ENCODE measurements at regions not wholly inside any gene's neighbourhood (a gene's known extent, or its start where the extent isn't known, plus 50 kb on each side); places are given as distances from the start of the nearest gene placed in this dataset.

DNA sequence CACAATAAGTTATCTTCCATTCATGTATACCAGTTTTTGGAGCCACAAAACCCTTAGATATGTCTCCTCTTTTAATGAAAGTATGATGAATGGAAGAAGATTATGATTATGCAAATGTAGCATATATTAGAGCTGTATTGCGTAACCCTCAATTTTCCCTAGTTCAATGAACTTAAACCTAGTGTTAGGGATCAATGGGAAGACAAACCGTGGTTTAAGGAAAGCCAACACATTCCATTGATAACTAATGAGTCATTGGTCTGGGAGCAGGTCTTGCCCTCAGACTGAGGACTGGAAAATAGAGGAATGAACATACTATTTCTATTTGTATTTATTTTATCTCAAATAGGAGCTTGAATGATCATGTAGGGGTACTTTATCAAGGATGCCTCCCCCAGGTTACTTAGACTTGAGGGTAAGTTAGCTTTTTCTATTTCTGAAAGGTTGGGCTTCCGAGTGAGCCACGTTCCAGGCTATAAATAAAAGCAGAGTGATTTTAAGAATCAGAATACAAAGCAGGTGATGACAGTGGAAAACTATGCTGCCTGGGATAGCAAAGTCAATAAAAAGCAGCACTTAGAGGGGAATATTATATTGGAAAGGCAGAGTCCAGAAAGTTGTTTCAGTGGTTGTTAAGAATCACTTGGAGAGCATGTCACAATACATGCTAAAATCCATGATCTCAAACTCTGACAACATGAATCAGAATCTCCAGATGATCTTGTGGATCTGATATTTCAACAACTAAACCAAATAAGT is 356.0 kb downstream of the ADAM29 start:
- no peak for ATAC-seq (ENCODE audit: low FRiP score in 2 of 2)
- Histone ChIP-seq H3K4me1 (no peaks in the 10 kb centered on the region), H3K9me3 (no peaks in the 10 kb centered on the region)

DNA sequence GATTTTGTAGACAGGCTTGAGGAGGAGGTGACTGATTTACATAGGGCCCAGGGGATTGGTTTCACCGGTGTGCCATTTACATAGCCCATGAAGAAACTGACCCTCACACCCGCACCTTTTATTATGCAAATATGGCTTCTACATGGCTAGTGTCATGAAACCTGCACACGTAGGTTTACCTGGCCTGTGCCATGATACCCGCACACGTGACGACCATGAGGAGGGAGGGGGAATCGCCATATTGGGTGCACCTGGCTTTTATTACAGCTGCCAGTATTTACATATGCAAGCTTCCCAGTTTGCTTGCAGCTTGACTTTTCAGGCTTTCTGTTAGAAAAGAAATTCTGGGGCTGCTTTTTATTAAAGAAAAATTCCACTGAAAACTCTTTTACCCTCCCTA is 359.7 kb downstream of the ADAM29 start:
- DNase-seq (no peak), ATAC-seq (ENCODE audit: low FRiP score in 2 of 2) (no peak)
- H3K27ac ChIP-seq: no peak overlapping the region
- no peaks in the 10 kb centered on the region for H3K27me3 ChIP-seq
- no peaks in the 10 kb centered on the region for H3K4me1 ChIP-seq
- no peaks in the 10 kb centered on the region for H3K9me3 ChIP-seq
- H3K4me3 ChIP-seq: no peak overlapping the region
- H3K36me3 ChIP-seq: no peaks in the 10 kb centered on the region
- TF ChIP-seq, protein P1, sequence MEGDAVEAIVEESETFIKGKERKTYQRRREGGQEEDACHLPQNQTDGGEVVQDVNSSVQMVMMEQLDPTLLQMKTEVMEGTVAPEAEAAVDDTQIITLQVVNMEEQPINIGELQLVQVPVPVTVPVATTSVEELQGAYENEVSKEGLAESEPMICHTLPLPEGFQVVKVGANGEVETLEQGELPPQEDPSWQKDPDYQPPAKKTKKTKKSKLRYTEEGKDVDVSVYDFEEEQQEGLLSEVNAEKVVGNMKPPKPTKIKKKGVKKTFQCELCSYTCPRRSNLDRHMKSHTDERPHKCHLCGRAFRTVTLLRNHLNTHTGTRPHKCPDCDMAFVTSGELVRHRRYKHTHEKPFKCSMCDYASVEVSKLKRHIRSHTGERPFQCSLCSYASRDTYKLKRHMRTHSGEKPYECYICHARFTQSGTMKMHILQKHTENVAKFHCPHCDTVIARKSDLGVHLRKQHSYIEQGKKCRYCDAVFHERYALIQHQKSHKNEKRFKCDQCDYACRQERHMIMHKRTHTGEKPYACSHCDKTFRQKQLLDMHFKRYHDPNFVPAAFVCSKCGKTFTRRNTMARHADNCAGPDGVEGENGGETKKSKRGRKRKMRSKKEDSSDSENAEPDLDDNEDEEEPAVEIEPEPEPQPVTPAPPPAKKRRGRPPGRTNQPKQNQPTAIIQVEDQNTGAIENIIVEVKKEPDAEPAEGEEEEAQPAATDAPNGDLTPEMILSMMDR (IDR thresholded peaks at IDR 0.05): no peak
- TF ChIP-seq POLR2A (IDR thresholded peaks at IDR 0.05) (no peak), EP300 (IDR thresholded peaks at IDR 0.05) (no peak), POLR2AphosphoS5 (IDR thresholded peaks at IDR 0.05) (no peak)
- 75 to 78% methylated on average over 7 of the region's 7 CpGs for WGBS, 2 donors

More for the DNA sequence above, 356.0 kb downstream of the ADAM29 start:
- no peak overlapping the region for H3K4me3 ChIP-seq
- no peak for TF ChIP-seq EP300 (IDR thresholded peaks at IDR 0.05)
- H3K36me3 ChIP-seq: no peaks in the 10 kb centered on the region
- H3K27ac ChIP-seq: no peak overlapping the region
- WGBS, 2 donors: 79 to 81% methylated on average over 4 of the region's 4 CpGs
- DNase-seq: no peak
- H3K27me3 ChIP-seq: no peaks in the 10 kb centered on the region

DNA sequence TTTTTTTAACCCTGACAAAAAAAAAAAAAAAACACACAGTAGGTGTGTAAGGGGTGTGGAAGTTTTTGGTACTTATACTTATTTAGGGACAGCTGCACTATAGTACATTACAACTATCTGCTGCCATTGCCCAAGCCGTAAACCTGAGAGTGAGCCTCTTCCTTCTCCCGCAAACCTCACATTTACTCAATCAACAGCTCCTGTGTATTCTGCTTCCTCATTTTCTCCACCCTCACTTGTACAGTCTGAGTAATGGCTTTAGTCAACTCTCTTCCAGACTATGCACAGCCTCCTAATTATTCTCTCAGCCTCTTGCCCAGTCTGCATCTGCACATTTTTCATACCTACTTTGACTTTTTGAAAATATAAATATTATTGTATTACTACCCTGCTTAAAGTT is 362.0 kb downstream of the ADAM29 start:
- WGBS, 2 donors: 86 to 92% methylated on average over 2 of the region's 2 CpGs
- no peak for ATAC-seq (ENCODE audit: low FRiP score in 2 of 2)
- H3K27me3 ChIP-seq: no peaks in the 10 kb centered on the region

DNA sequence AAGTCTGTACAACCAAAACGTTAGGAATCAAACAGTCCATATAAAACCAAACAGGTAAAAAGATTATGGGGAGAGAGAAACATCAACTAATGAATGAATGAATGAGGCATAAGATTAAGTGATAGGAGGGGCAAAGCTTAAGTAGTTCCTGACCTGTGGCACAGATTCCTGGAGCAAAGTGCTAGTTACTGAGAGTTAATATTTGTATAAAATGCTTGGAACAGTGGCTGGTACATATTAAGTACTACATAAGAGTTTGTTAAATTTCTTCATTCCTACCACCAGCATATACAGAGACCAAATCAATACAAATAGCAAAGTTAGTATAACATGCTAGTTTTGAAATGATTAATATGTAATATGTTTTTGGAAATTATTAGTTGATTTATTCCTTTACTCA is 363.7 kb downstream of the ADAM29 start:
- H3K27ac ChIP-seq: no peak overlapping the region
- ATAC-seq (ENCODE audit: low FRiP score in 2 of 2): no peak
- TF ChIP-seq, protein P1 (IDR thresholded peaks at IDR 0.05): no peak
- no peak for TF ChIP-seq EP300 (IDR thresholded peaks at IDR 0.05)
- no peak for TF ChIP-seq POLR2A (IDR thresholded peaks at IDR 0.05)
- TF ChIP-seq POLR2AphosphoS5 (IDR thresholded peaks at IDR 0.05): no peak
- H3K4me3 ChIP-seq: no peak overlapping the region
- H3K4me1 ChIP-seq: no peaks in the 10 kb centered on the region
- no peaks in the 10 kb centered on the region for H3K36me3 ChIP-seq
- H3K27me3 ChIP-seq: no peaks in the 10 kb centered on the region
- no peaks in the 10 kb centered on the region for H3K9me3 ChIP-seq
- no peak for DNase-seq
- WGBS, 2 donors: 54 to 56% methylated on average over 1 of the region's 1 CpG

More for the DNA sequence above, 362.0 kb downstream of the ADAM29 start:
- Histone ChIP-seq H3K4me3 (no peak overlapping the region), H3K36me3 (no peaks in the 10 kb centered on the region), H3K4me1 (no peaks in the 10 kb centered on the region), H3K9me3 (no peaks in the 10 kb centered on the region), H3K27ac (no peak overlapping the region)
- TF ChIP-seq, protein P1 (IDR thresholded peaks at IDR 0.05): no peak
- TF ChIP-seq EP300 (IDR thresholded peaks at IDR 0.05) (no peak), POLR2AphosphoS5 (IDR thresholded peaks at IDR 0.05) (no peak), POLR2A (IDR thresholded peaks at IDR 0.05) (no peak)
- DNase-seq: no peak

DNA sequence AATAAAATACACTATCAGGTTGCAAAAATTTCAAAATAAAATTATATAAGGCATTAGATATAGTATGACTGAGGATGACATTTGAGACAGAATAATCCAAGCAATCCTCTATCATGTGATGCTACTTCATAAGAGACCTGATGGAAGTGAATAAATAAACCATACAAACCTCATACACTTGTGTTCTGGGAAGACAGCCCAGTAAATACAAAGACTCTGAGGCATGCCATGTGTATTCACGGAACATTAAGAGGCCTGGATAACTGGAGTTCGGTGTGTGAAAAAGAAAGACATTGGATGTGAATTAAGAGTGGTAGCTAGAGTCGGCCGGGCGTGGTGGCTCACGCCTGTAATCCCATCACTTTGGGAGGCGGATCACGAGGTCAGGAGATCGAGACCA is 364.2 kb downstream of the ADAM29 start:
- no peak overlapping the region for H3K27ac ChIP-seq
- no peaks in the 10 kb centered on the region for H3K9me3 ChIP-seq
- 80 to 92% methylated on average over 9 of the region's 9 CpGs for WGBS, 2 donors
- no peak for TF ChIP-seq POLR2A (IDR thresholded peaks at IDR 0.05)
- TF ChIP-seq, protein P1 (IDR thresholded peaks at IDR 0.05): no peak
- no peaks in the 10 kb centered on the region for H3K4me1 ChIP-seq
- H3K27me3 ChIP-seq: no peaks in the 10 kb centered on the region
- no peak overlapping the region for H3K4me3 ChIP-seq
- H3K36me3 ChIP-seq: no peaks in the 10 kb centered on the region
- DNase-seq (peak in 1 of 2 donors; percentile 22), ATAC-seq (ENCODE audit: low FRiP score in 2 of 2) (no peak)

Data from upper lobe of left lung (tissue), 6 donors.